IPS-15b (cell line): ENCODE measurements at regions not wholly inside any gene's neighbourhood (a gene's known extent, or its start where the extent isn't known, plus 50 kb on each side); places are given as distances from the start of the nearest gene placed in this dataset.

Experiments
- H3K27me3 ChIP-seq: one replicate; pipeline ENCODE4 v1.6.1; 2013; ENCODE audit warnings: low read length; ENCODE audit not compliant: control insufficient read depth, insufficient read depth
- H3K36me3 ChIP-seq: one replicate; pipeline ENCODE4 v1.6.1; 2013; ENCODE audit warnings: low read length; ENCODE audit not compliant: control insufficient read depth, insufficient read depth
- H3K4me1 ChIP-seq: one replicate; pipeline ENCODE4 v1.6.1; 2013; ENCODE audit warnings: mild to moderate bottlenecking, low read length; ENCODE audit not compliant: control insufficient read depth, insufficient read depth
- H3K4me3 ChIP-seq: one replicate; pipeline ENCODE4 v1.5.1; 2013; ENCODE audit warnings: low read depth, low read length
- H3K9ac ChIP-seq: one replicate; pipeline ENCODE4 v1.6.1; 2013; ENCODE audit warnings: low read depth, mild to moderate bottlenecking, low read length
- H3K9me3 ChIP-seq: one replicate; pipeline ENCODE4 v1.6.1; 2013; ENCODE audit warnings: mild to moderate bottlenecking, low read length; ENCODE audit not compliant: control insufficient read depth, insufficient read depth

DNA sequence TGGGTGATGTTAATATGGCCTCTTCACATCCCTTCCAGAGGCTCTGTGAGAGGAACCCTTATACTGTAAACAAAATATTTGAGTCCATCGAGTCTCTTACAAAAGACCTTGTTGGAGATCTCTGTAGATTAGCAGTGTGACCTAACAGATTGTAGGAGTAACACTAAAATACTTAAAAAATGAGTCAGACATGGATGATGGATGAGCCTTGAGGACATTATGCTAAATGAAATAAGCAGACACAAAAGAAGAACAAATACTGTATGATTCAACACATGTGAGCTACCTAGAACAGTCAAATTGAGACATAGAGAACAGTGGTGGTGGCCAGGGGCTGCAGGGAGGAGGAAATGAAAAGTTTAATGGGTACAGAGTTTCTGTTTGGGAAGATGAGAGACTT, 152.2 kb upstream of the UBL3 start:
- H3K9ac ChIP-seq: no peak overlapping the region
- H3K36me3 ChIP-seq: no peaks in the 10 kb centered on the region
- H3K4me3 ChIP-seq: no peak overlapping the region
- H3K9me3 ChIP-seq: no peaks in the 10 kb centered on the region
- H3K4me1 ChIP-seq: no peaks in the 10 kb centered on the region
- H3K27me3 ChIP-seq: no peaks in the 10 kb centered on the region

GRCh38 chr13:30000370-30000765, 150.0 kb upstream of the UBL3 start:
- Histone ChIP-seq H3K4me3 (no peak overlapping the region), H3K27me3 (no peaks in the 10 kb centered on the region), H3K4me1 (no peaks in the 10 kb centered on the region), H3K36me3 (no peaks in the 10 kb centered on the region), H3K9me3 (no peaks in the 10 kb centered on the region), H3K9ac (no peak overlapping the region)

DNA sequence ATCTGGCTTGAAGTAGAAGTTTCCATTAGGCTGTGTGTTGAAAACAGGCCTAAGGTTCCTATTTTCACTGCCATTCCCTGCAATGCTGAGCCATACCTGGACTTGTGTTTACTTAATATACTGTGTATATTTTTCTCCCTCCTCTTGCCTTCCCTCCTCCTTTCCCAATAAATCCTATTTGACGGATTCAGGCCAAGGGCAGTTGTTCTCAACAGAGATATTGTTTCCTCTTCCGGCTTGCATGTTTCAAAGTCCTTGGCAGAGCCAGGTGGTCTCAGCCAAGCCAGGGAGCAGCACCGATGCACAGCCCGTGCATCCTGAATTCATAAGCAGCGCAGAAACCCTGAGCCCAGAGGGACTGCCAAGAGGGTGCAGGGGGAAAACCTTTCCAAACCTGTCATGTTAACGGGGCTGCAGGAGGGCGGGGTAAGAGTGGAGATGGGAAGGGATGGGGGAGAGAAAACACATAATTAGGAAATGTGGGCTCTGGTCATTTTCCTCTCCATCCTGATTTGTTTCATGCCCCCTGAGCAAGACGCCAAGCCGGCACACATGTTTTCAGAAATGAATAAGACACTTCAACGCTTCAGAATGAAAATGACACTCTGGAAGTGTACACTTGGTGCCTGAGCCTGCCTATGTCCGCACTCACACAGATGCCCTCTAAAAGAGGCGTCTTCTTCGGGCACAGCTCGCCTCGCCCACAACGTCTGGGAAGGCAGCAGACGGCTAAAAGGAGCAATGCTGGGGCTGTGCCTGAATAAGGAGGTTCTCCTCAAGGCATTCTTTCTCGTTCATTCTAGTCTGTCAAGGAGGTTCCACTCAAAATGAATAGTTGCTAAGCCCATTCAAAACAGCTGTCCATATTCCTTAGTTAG, 149.3 kb upstream of the UBL3 start:
- no peaks in the 10 kb centered on the region for H3K4me1 ChIP-seq
- H3K9me3 ChIP-seq: no peaks in the 10 kb centered on the region
- H3K27me3 ChIP-seq: no peaks in the 10 kb centered on the region
- no peak overlapping the region for H3K9ac ChIP-seq
- no peaks in the 10 kb centered on the region for H3K36me3 ChIP-seq
- no peak overlapping the region for H3K4me3 ChIP-seq

DNA sequence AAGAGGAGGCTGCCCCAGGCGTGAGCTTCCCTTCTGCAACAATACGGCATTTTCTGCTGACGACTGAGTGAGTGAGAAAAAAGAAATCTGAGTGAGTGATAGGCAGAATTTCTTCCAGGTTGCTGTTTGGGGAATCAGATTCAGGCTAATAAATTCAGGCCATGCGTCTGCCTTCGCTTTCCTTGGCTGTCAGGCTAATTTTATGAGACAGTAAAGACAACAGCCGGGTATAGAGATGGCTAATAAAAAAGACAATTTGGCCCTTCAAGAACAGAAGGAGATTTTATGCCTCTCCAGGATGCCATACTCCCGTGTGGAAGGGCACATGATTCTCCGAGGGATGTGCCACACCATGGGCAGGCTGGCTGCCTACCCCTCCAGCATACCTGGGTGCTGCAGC, 145.9 kb upstream of the UBL3 start:
- Histone ChIP-seq H3K4me1 (no peaks in the 10 kb centered on the region), H3K36me3 (no peaks in the 10 kb centered on the region), H3K9ac (no peak overlapping the region), H3K9me3 (no peaks in the 10 kb centered on the region), H3K27me3 (no peaks in the 10 kb centered on the region), H3K4me3 (no peak overlapping the region)

DNA sequence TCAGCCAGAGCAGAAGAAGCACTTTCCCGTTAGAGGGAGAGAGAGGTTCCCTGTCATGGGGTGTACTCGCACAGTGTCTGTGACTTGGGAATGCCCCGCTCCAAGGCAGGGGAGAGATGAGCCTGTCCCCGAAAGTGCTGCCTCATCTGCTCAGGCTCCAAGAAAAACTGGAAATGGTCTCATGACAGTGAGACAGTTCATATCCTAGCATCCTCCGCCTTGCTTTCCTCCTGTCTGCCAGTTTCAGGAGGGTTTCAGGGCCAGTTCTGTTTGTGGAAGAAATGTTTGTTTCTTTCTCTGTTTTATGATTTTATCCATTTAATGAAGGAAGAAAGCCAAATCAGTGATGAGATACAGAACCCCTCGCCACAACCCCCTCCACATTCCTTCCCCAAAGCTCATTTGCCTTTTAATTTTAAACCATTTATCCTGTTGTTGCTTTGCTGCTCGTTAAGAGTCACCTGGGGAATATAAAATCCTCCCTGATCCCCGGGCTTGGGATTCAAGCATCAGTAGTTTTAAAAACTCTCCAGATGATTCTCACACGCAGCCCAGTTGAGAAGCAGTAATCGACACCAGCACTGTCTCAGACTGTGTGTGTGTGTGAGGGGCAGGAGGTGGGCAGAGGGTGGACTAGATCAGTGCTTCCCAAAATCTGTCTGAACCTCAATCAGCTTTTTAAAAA, 144.6 kb upstream of the UBL3 start:
- Histone ChIP-seq H3K9ac (no peak overlapping the region), H3K9me3 (no peaks in the 10 kb centered on the region), H3K36me3 (no peaks in the 10 kb centered on the region), H3K27me3 (no peaks in the 10 kb centered on the region), H3K4me3 (no peak overlapping the region), H3K4me1 (no peaks in the 10 kb centered on the region)

- no peaks in the 10 kb centered on the region for H3K9me3 ChIP-seq
- no peaks in the 10 kb centered on the region for H3K27me3 ChIP-seq
- H3K4me1 ChIP-seq: no peaks in the 10 kb centered on the region
- no peak overlapping the region for H3K9ac ChIP-seq
- H3K36me3 ChIP-seq: no peaks in the 10 kb centered on the region
- H3K4me3 ChIP-seq: no peak overlapping the region
Measured at GRCh38 chr13:29993716-29994488, 143.5 kb upstream of the UBL3 start.

DNA sequence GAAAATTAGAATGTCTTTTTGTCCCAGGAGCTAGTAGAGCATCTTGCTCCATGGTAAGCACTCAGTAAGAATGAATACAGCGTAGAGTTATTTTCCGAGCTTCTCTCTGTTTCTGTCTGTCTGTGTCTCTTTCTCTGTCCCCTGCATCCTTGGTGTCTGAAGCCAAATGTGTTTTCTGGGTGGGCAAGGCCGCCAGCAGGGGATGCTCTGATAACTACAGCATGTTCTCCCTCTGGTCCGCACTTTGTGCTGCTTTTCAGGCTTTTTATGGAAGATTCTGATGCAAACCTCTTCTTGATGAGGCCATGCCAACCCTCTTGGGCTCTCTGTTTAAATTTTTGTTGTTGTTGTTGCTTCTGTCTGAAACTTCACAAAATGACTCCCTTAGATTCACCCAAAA, 142.8 kb upstream of the UBL3 start:
- Histone ChIP-seq H3K9me3 (no peaks in the 10 kb centered on the region), H3K9ac (no peak overlapping the region), H3K36me3 (no peaks in the 10 kb centered on the region), H3K4me3 (no peak overlapping the region), H3K27me3 (no peaks in the 10 kb centered on the region), H3K4me1 (no peaks in the 10 kb centered on the region)

DNA sequence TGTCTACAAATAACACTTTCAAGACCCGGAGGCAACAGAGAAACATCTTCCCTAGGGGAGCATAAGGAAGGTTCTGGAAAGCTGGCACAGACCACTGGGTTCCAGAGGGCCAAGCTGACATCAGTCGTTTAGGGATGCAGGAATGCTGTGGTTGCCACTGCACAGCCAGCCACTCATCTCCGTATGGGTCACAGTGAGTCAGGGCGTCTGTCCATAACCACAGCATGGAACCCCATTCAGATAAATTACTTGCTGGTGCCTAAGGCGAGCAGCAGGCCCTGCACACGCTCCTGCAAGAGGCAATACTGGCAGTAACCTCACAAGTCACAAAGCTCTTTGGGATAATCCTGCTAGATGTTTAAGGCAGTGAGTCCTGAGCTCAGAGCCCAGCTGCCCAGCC, 140.9 kb upstream of the UBL3 start:
- no peak overlapping the region for H3K4me3 ChIP-seq
- H3K9me3 ChIP-seq: peaks cover 5% of the 10 kb centered on the region
- no peaks in the 10 kb centered on the region for H3K4me1 ChIP-seq
- no peak overlapping the region for H3K9ac ChIP-seq
- no peaks in the 10 kb centered on the region for H3K36me3 ChIP-seq
- no peaks in the 10 kb centered on the region for H3K27me3 ChIP-seq

GRCh38 chr13:29987340-29987739, 136.9 kb upstream of the UBL3 start:
- no peaks in the 10 kb centered on the region for H3K36me3 ChIP-seq
- peaks cover 5% of the 10 kb centered on the region for H3K9me3 ChIP-seq
- H3K4me3 ChIP-seq: no peak overlapping the region
- no peaks in the 10 kb centered on the region for H3K4me1 ChIP-seq
- H3K9ac ChIP-seq: no peak overlapping the region
- H3K27me3 ChIP-seq: no peaks in the 10 kb centered on the region

DNA sequence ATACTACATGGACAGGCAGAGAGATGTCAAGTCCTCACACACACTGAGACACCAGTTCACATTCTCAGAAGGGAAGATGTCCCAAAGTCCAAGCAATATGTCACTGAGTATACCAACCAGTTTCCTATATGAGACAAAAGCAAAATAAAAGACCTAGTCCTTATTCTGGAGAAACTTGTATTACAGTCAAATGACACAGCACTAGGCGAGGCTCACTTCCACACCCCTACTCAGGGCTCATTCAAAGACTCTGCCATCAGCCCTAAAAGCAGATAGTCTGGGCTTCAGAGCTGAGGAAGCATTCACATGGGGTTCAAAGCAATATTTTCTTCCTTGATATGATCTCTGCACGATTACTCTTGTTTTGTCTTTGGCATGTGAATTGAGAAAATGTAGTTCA, 129.9 kb upstream of the UBL3 start:
- Histone ChIP-seq H3K27me3 (no peaks in the 10 kb centered on the region), H3K36me3 (no peaks in the 10 kb centered on the region), H3K4me3 (no peak overlapping the region), H3K9ac (no peak overlapping the region), H3K4me1 (no peaks in the 10 kb centered on the region), H3K9me3 (peaks cover 6% of the 10 kb centered on the region)

GRCh38 chr13:29978211-29978610, 127.8 kb upstream of the UBL3 start:
- Histone ChIP-seq H3K9me3 (peaks cover 6% of the 10 kb centered on the region), H3K27me3 (no peaks in the 10 kb centered on the region), H3K36me3 (no peaks in the 10 kb centered on the region), H3K9ac (no peak overlapping the region), H3K4me1 (no peaks in the 10 kb centered on the region), H3K4me3 (no peak overlapping the region)
